OCI-LY1 (cell line): ENCODE measurements at regions not wholly inside any gene's neighbourhood (a gene's known extent, or its start where the extent isn't known, plus 50 kb on each side); places are given as distances from the start of the nearest gene placed in this dataset.

ENCODE experiments used
- CTCF ChIP-seq: fragments of 200-600 bp; sonication (generic), shearing (Covaris generic); IDR thresholded peaks from 2 replicates; pipeline ENCODE4 v1.5.1; 2017; ENCODE audit warnings: mild to moderate bottlenecking, antibody characterized with exemption, low read length, moderate library complexity, mixed read lengths
- EZH2 ChIP-seq: fragments of 200-600 bp; sonication (generic), shearing (Covaris generic); IDR thresholded peaks from 2 replicates; pipeline ENCODE4 v1.8.0; 2017; ENCODE audit warnings: borderline replicate concordance, mixed run types, mild to moderate bottlenecking, antibody characterized with exemption, low read length, moderate library complexity, mixed read lengths

GRCh38 chr20:11060423-11061185 is 386.8 kb upstream of the JAG1 start:
- TF ChIP-seq CTCF = no peak
- TF ChIP-seq EZH2 = no peak
